Suprapubic skin (tissue), 4 donors: ENCODE measurements at regions not wholly inside any gene's neighbourhood (a gene's known extent, or its start where the extent isn't known, plus 50 kb on each side); places are given as distances from the start of the nearest gene placed in this dataset.
A peak's percentile ranks its signal among the peaks of the same experiment; 100 is the strongest.

Source experiments
- DNase-seq, 2 donors: peaks; one replicate each; pipeline ENCODE4 v3.0.0-alpha.2; 2019; ENCODE audit warnings: low spot score in 2 of 2
- H3K27ac ChIP-seq: fragments of 200-600 bp; sonication (generic); one replicate; pipeline ENCODE4 v1.5.1; 2019
- H3K27me3 ChIP-seq: fragments of 200-600 bp; sonication (generic); one replicate; pipeline ENCODE4 v1.5.1; 2019
- H3K36me3 ChIP-seq: fragments of 200-600 bp; sonication (generic); one replicate; pipeline ENCODE4 v1.5.1; 2019
- H3K4me1 ChIP-seq: fragments of 200-600 bp; sonication (generic); one replicate; pipeline ENCODE4 v1.5.1; 2019
- H3K4me3 ChIP-seq: fragments of 200-600 bp; sonication (generic); one replicate; pipeline ENCODE4 v1.5.1; 2019; ENCODE audit warnings: mild to moderate bottlenecking
- H3K9me3 ChIP-seq: fragments of 200-600 bp; sonication (generic); one replicate; pipeline ENCODE4 v1.5.1; 2019
- CTCF ChIP-seq, 2 donors: fragments of 200-600 bp in 1 of 2; fragments of 450-650 bp in 1 of 2; sonication (generic) in 1 of 2; IDR thresholded peaks; one replicate each; pipeline ENCODE4 v1.5.1; 2016 to 2019; ENCODE audit warnings: antibody characterized with exemption in 2 of 2, mild to moderate bottlenecking in 1 of 2, moderate library complexity in 1 of 2
- EP300 ChIP-seq: sonication (generic); formaldehyde crosslinking; IDR thresholded peaks from one replicate; pipeline ENCODE4 v1.6.1; 2017; ENCODE audit warnings: antibody characterized with exemption
- POLR2A ChIP-seq, 2 donors: fragments of 450-650 bp; IDR thresholded peaks; one replicate each; pipeline ENCODE4 v1.6.1; 2017; ENCODE audit warnings: antibody characterized with exemption in 2 of 2, mild to moderate bottlenecking in 2 of 2, moderate library complexity in 2 of 2
- POLR2AphosphoS5 ChIP-seq, 3 donors: sonication (generic); formaldehyde crosslinking; IDR thresholded peaks; one replicate each; pipeline ENCODE4 v1.6.1; 2017; ENCODE audit warnings: antibody characterized with exemption in 3 of 3
- WGBS: methylation state at CpG from one replicate; pipeline ENCODE4 v1.1.5; 2018; 5-methylcytosine and 5-hydroxymethylcytosine counted together

- WGBS, result 64% methylated on average over 2 of the region's 2 CpGs
Observed at GRCh38 chr1:38142606-38143005, 96.0 kb upstream of the POU3F1 start.

GRCh38 chr1:38141483-38141882, 94.9 kb upstream of the POU3F1 start:
- Histone ChIP-seq H3K4me3 (no peak overlapping the region), H3K4me1 (peaks cover 21% of the 10 kb centered on the region), H3K27me3 (peaks cover 50% of the 10 kb centered on the region), H3K9me3 (no peaks in the 10 kb centered on the region), H3K27ac (no peak overlapping the region), H3K36me3 (no peaks in the 10 kb centered on the region)
- no peak for DNase-seq
- TF ChIP-seq CTCF (IDR thresholded peaks at IDR 0.05) (no peak), POLR2AphosphoS5 (IDR thresholded peaks at IDR 0.05) (no peak), EP300 (no peak), POLR2A (IDR thresholded peaks at IDR 0.05) (no peak)
- WGBS, result 73% methylated on average over 3 of the region's 3 CpGs

More at GRCh38 chr1:38142606-38143005, 96.0 kb upstream of the POU3F1 start:
- peaks cover 21% of the 10 kb centered on the region for H3K4me1 ChIP-seq
- H3K36me3 ChIP-seq, result no peaks in the 10 kb centered on the region
- no peak for DNase-seq
- H3K27me3 ChIP-seq, result peaks cover 41% of the 10 kb centered on the region
- TF ChIP-seq POLR2AphosphoS5 (IDR thresholded peaks at IDR 0.05), result no peak
- no peak for TF ChIP-seq CTCF (IDR thresholded peaks at IDR 0.05)
- no peak for TF ChIP-seq POLR2A (IDR thresholded peaks at IDR 0.05)
- TF ChIP-seq EP300, result no peak
- no peak overlapping the region for H3K27ac ChIP-seq
- H3K9me3 ChIP-seq, result no peaks in the 10 kb centered on the region
- H3K4me3 ChIP-seq, result no peak overlapping the region

GRCh38 chr1:38139738-38140487, 93.3 kb upstream of the POU3F1 start:
- no peak overlapping the region for H3K4me3 ChIP-seq
- no peaks in the 10 kb centered on the region for H3K9me3 ChIP-seq
- 35% methylated on average over 13 of the region's 15 CpGs for WGBS
- no peaks in the 10 kb centered on the region for H3K36me3 ChIP-seq
- no peak for DNase-seq
- no peak overlapping the region for H3K27ac ChIP-seq
- peaks cover 21% of the 10 kb centered on the region for H3K4me1 ChIP-seq
- no peak for TF ChIP-seq POLR2AphosphoS5 (IDR thresholded peaks at IDR 0.05)
- TF ChIP-seq EP300, result no peak
- no peak for TF ChIP-seq POLR2A (IDR thresholded peaks at IDR 0.05)
- TF ChIP-seq CTCF (IDR thresholded peaks at IDR 0.05), result no peak
- H3K27me3 ChIP-seq, result peaks cover 66% of the 10 kb centered on the region

- no peaks in the 10 kb centered on the region for H3K36me3 ChIP-seq
- TF ChIP-seq POLR2A (IDR thresholded peaks at IDR 0.05) (no peak), POLR2AphosphoS5 (IDR thresholded peaks at IDR 0.05) (no peak), CTCF (IDR thresholded peaks at IDR 0.05) (peak in 1 of 2 donors; percentile 34), EP300 (no peak)
- peaks cover 76% of the 10 kb centered on the region for H3K27me3 ChIP-seq
- H3K27ac ChIP-seq, result peak overlapping the region; percentile 15
- H3K4me1 ChIP-seq, result peaks cover 21% of the 10 kb centered on the region
- no peaks in the 10 kb centered on the region for H3K9me3 ChIP-seq
- 23% methylated on average over 3 of the region's 6 CpGs for WGBS
- no peak overlapping the region for H3K4me3 ChIP-seq
- DNase-seq, result no peak
Observed at GRCh38 chr1:38138498-38139233, 92.1 kb upstream of the POU3F1 start.

GRCh38 chr1:38137164-38137563, 90.6 kb upstream of the POU3F1 start:
- DNase-seq, result no peak
- Histone ChIP-seq H3K4me1 (peaks cover 17% of the 10 kb centered on the region), H3K27me3 (peaks cover 80% of the 10 kb centered on the region), H3K9me3 (no peaks in the 10 kb centered on the region), H3K36me3 (no peaks in the 10 kb centered on the region), H3K4me3 (no peak overlapping the region), H3K27ac (no peak overlapping the region)
- TF ChIP-seq POLR2A (IDR thresholded peaks at IDR 0.05) (no peak), CTCF (IDR thresholded peaks at IDR 0.05) (no peak), EP300 (no peak), POLR2AphosphoS5 (IDR thresholded peaks at IDR 0.05) (no peak)
- 82% methylated on average over 3 of the region's 3 CpGs for WGBS
